ENCODE measurements at regions not wholly inside any gene's neighbourhood (a gene's known extent, or its start where the extent isn't known, plus 50 kb on each side); places are given as distances from the start of the nearest gene placed in this dataset.

DNA sequence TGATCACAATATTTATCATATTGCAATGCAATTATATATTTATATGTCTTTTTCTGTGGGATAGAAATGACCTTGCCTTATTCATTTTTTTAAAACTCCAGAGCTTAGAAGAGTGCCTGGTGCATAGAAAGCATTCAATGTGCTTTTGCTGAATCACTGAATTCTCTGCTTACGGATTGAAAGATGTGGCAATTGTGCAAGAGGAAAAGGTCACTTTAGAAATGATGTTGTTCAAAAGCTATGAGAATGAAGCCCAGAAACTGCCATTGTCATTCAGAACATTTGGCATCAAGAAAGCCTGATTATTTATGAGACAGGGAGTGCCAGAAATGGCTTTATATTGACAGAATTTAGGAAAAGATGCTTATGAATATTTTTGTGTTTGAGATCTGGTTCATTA is 678.6 kb upstream of the CDH2 start:
- no peak overlapping the region for H3K4me3 ChIP-seq (ENCODE audit: low read depth, low read length, poor library complexity, severe bottlenecking)
- no peaks in the 10 kb centered on the region for H3K9me3 ChIP-seq (ENCODE audit: low read depth, low read length, poor library complexity, severe bottlenecking)
- no peaks in the 10 kb centered on the region for H3K27me3 ChIP-seq (replicated peaks; ENCODE audit: insufficient read depth, low read depth, low read length, poor library complexity)
- peak; percentile 59 for DNase-seq (ENCODE audit: low spot score)
- CTCF ChIA-PET = no interaction called here
- BruUV-seq (replicated peaks) = no TSS peak
- no peak for TF ChIP-seq EZH2 (IDR thresholded peaks at IDR 0.05; ENCODE audit: borderline replicate concordance, low read depth, low read length, poor library complexity, severe bottlenecking)
- TF ChIP-seq, protein P1, sequence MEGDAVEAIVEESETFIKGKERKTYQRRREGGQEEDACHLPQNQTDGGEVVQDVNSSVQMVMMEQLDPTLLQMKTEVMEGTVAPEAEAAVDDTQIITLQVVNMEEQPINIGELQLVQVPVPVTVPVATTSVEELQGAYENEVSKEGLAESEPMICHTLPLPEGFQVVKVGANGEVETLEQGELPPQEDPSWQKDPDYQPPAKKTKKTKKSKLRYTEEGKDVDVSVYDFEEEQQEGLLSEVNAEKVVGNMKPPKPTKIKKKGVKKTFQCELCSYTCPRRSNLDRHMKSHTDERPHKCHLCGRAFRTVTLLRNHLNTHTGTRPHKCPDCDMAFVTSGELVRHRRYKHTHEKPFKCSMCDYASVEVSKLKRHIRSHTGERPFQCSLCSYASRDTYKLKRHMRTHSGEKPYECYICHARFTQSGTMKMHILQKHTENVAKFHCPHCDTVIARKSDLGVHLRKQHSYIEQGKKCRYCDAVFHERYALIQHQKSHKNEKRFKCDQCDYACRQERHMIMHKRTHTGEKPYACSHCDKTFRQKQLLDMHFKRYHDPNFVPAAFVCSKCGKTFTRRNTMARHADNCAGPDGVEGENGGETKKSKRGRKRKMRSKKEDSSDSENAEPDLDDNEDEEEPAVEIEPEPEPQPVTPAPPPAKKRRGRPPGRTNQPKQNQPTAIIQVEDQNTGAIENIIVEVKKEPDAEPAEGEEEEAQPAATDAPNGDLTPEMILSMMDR (conservative IDR thresholded peaks at IDR 0.05; ENCODE audit: low read depth, low read length) = no peak
- POLR2A ChIA-PET (ENCODE audit: low non-redundant PET) = no interaction called here
- H3K27ac ChIP-seq (ENCODE audit: low read depth, low read length, poor library complexity, severe bottlenecking) = no peak overlapping the region
- no peaks in the 10 kb centered on the region for H3K36me3 ChIP-seq (ENCODE audit: insufficient read depth, low read length, poor library complexity, severe bottlenecking)
- intact Hi-C loops (cut with micrococcal nuclease; ENCODE audit: unreplicated experiment) = no loop called here
- peaks cover 17% of the 10 kb centered on the region for H3K4me1 ChIP-seq (ENCODE audit: insufficient read depth, low read length, poor library complexity, severe bottlenecking)

- ChIA-PET CTCF (no interaction called here), POLR2A (ENCODE audit: low non-redundant PET) (no interaction called here)
- DNase-seq (ENCODE audit: low spot score) = peak; percentile 33
- Histone ChIP-seq H3K4me1 (ENCODE audit: insufficient read depth, low read length, poor library complexity, severe bottlenecking) (peaks cover 17% of the 10 kb centered on the region), H3K27ac (ENCODE audit: low read depth, low read length, poor library complexity, severe bottlenecking) (no peak overlapping the region), H3K27me3 (replicated peaks; ENCODE audit: insufficient read depth, low read depth, low read length, poor library complexity) (no peaks in the 10 kb centered on the region), H3K4me3 (ENCODE audit: low read depth, low read length, poor library complexity, severe bottlenecking) (no peak overlapping the region), H3K36me3 (ENCODE audit: insufficient read depth, low read length, poor library complexity, severe bottlenecking) (no peaks in the 10 kb centered on the region), H3K9me3 (ENCODE audit: low read depth, low read length, poor library complexity, severe bottlenecking) (no peaks in the 10 kb centered on the region)
- TF ChIP-seq EZH2 (IDR thresholded peaks at IDR 0.05; ENCODE audit: borderline replicate concordance, low read depth, low read length, poor library complexity, severe bottlenecking) = no peak
- TF ChIP-seq, protein P1 (conservative IDR thresholded peaks at IDR 0.05; ENCODE audit: low read depth, low read length) = no peak
- BruUV-seq (replicated peaks) = no TSS peak
- intact Hi-C loops (cut with micrococcal nuclease; ENCODE audit: unreplicated experiment) = no loop called here
These were observed 678.0 kb upstream of the CDH2 start for GRCh38 chr18:28854964-28855363.

DNA sequence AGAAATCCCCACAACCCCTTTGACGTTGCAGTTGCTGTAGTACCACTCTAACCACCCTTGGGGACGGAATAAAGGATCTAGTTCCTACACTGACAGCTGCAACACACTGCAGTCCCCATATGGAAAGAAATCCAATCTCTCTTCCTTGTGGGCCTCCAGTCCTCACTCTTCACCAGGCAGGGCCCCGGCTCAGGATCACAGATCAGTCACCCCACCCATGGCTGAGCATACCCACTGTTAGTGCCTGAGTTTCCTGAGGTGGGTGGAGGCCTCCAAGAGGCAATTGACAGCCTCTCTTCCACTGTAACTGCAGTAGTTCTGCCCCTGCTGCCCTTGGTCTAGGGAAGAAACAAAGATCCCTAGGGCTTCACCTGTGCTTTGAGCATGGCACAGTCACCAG is 670.0 kb upstream of the CDH2 start:
- TF ChIP-seq, protein P1 (conservative IDR thresholded peaks at IDR 0.05; ENCODE audit: low read depth, low read length) = no peak
- no peak for TF ChIP-seq EZH2 (IDR thresholded peaks at IDR 0.05; ENCODE audit: borderline replicate concordance, low read depth, low read length, poor library complexity, severe bottlenecking)
- DNase-seq (ENCODE audit: low spot score) = no peak
- Histone ChIP-seq H3K27ac (ENCODE audit: low read depth, low read length, poor library complexity, severe bottlenecking) (no peak overlapping the region), H3K27me3 (replicated peaks; ENCODE audit: insufficient read depth, low read depth, low read length, poor library complexity) (no peaks in the 10 kb centered on the region), H3K9me3 (ENCODE audit: low read depth, low read length, poor library complexity, severe bottlenecking) (no peaks in the 10 kb centered on the region), H3K4me3 (ENCODE audit: low read depth, low read length, poor library complexity, severe bottlenecking) (no peak overlapping the region), H3K4me1 (ENCODE audit: insufficient read depth, low read length, poor library complexity, severe bottlenecking) (no peaks in the 10 kb centered on the region), H3K36me3 (ENCODE audit: insufficient read depth, low read length, poor library complexity, severe bottlenecking) (no peaks in the 10 kb centered on the region)
- ChIA-PET POLR2A (ENCODE audit: low non-redundant PET) (no interaction called here), CTCF (no interaction called here)
- intact Hi-C loops (cut with micrococcal nuclease; ENCODE audit: unreplicated experiment) = no loop called here
- no TSS peak for BruUV-seq (replicated peaks)

Data from A673 (cell line).